ENCODE measurements at regions not wholly inside any gene's neighbourhood (a gene's known extent, or its start where the extent isn't known, plus 50 kb on each side); places are given as distances from the start of the nearest gene placed in this dataset.

DNA sequence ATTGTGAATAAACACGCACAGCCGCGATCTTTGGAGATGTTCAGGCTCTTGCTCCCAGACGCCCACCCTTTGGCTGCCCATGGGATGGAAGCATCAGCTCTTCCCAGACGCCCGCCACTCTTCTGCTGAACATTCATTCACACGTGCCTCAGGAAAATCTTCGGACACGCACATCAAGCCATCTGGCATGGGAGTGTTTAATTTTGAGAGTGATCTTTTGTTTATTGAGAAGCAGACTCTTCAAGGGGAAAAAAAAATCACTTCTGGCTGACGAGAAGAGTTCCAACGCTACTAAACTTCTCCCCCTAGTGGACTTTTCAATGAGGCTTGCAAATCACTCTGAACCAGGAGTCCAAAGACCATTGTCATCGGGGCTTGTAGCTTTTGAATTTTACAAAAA lies 62.0 kb upstream of the NUDT7 start:
- H3K4me1 Mint-ChIP-seq: peaks cover 0 to 1% (median 0%) of the 10 kb centered on the region in 4 donors
- H3K4me3 Mint-ChIP-seq: no peak overlapping the region
- peaks cover 0 to 31% (median 0%) of the 10 kb centered on the region in 3 donors for H3K36me3 Mint-ChIP-seq
- DNase-seq (no peak), ATAC-seq (no peak)
- H3K27me3 Mint-ChIP-seq: peaks cover 13 to 36% (median 25%) of the 10 kb centered on the region in 5 donors
- H3K27ac Mint-ChIP-seq: no peak overlapping the region
- H3K9me3 Mint-ChIP-seq: peaks cover 0 to 26% (median 6%) of the 10 kb centered on the region in 9 donors
- POLR2A ChIA-PET: no interaction called here

DNA sequence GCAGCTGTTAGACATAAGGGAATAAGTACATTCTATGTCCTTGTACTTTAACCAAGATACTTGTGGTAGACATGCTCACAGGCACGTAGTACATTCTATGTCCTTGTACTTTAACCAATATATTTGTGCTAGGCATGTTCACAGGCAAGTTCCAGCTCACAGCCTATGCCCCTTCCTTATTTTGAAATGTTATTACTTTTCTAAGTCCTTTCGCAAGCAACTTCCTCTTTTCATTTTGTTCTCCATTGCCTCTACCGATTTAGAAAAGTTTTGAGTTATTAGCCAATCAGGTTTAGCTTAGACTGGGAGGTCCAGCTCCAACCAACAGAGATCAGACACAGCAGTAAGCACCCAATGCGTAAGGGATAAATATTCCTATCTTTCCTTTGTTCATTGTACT lies 60.1 kb upstream of the NUDT7 start:
- Mint-ChIP-seq H3K9me3 (peaks cover 0 to 26% (median 6%) of the 10 kb centered on the region in 9 donors), H3K36me3 (peaks cover 0 to 27% (median 0%) of the 10 kb centered on the region in 3 donors), H3K4me3 (no peak overlapping the region), H3K27me3 (peaks cover 11 to 31% (median 15%) of the 10 kb centered on the region in 5 donors), H3K4me1 (peaks cover 0 to 1% (median 0%) of the 10 kb centered on the region in 4 donors), H3K27ac (no peak overlapping the region)
- POLR2A ChIA-PET: no interaction called here
- no peak for DNase-seq
- no peak for ATAC-seq

DNA sequence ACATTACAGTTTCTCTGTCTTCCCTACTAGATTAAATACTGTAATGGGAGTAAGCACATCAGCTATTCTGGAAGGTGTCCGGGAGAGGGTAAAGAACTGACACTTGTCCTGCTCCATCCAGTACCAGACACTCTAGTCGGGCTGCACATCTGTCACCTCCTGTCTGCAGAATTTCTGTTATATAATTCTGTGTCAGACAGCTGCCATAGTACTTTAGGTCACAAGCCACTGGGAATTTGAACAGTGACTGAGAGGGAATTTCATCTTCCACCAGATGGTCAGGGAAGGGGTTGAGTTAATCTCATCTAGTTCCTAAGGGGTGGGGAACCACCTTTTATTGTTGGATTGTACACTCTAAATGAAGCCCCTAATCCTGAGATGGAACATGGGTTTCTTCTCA lies 58.6 kb upstream of the NUDT7 start:
- ATAC-seq (no peak), DNase-seq (no peak)
- Mint-ChIP-seq H3K27ac (no peak overlapping the region), H3K36me3 (peaks cover 0 to 26% (median 0%) of the 10 kb centered on the region in 3 donors), H3K27me3 (peaks cover 12 to 24% (median 20%) of the 10 kb centered on the region in 5 donors), H3K4me1 (peaks cover 0 to 1% (median 0%) of the 10 kb centered on the region in 4 donors), H3K4me3 (no peak overlapping the region), H3K9me3 (peaks cover 0 to 26% (median 6%) of the 10 kb centered on the region in 9 donors)
- POLR2A ChIA-PET: no interaction called here

DNA sequence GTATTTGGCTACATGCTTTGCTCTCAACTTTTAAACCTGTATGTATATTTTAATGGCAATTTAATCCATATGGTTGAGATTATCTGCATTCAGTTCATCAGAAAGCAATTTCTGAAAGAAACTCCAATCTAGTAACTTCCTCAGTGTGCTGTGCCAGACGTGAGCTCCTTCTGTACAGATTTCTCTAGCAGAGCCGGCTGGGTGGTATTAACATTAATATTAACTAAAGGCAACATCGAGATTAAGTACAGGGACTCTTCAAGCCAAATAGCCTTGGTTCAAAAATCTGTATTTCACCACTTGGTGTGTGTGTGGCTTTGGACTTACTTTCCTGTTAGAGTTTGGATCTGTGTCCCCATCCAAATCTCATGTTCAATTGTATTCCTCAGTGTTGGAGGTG lies 55.5 kb upstream of the NUDT7 start:
- Mint-ChIP-seq H3K27ac (no peak overlapping the region), H3K9me3 (peaks cover 0 to 21% (median 6%) of the 10 kb centered on the region in 9 donors), H3K27me3 (peaks cover 3 to 23% (median 8%) of the 10 kb centered on the region in 5 donors), H3K4me1 (no peaks in the 10 kb centered on the region), H3K4me3 (no peak overlapping the region), H3K36me3 (peaks cover 0 to 20% (median 0%) of the 10 kb centered on the region in 3 donors)
- no peak for DNase-seq
- POLR2A ChIA-PET: no interaction called here
- no peak for ATAC-seq

DNA sequence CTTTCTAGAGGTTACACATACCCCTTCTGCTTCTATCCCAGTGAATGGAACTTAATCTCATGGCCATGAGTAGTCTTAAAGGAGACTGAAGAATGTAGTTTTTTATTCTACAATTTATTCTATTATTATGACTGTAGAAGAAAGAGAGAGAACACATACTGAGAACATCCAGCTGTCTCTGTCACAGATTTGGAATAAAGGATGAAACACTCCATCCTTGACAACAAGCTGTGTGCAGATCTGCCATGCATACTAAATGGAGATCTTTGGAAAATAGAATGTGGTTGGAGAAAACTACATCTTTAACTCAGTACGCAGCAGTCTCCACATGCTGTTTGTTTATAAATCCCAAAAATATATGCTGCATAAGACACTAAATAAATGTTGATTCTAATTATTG lies 54.1 kb upstream of the NUDT7 start:
- Mint-ChIP-seq H3K27me3 (peaks cover 3 to 23% (median 8%) of the 10 kb centered on the region in 5 donors), H3K27ac (no peak overlapping the region), H3K36me3 (peaks cover 0 to 10% (median 0%) of the 10 kb centered on the region in 3 donors), H3K4me3 (no peak overlapping the region), H3K4me1 (no peaks in the 10 kb centered on the region), H3K9me3 (peaks cover 0 to 11% (median 4%) of the 10 kb centered on the region in 9 donors)
- DNase-seq: no peak
- ATAC-seq: no peak
- POLR2A ChIA-PET: no interaction called here

DNA sequence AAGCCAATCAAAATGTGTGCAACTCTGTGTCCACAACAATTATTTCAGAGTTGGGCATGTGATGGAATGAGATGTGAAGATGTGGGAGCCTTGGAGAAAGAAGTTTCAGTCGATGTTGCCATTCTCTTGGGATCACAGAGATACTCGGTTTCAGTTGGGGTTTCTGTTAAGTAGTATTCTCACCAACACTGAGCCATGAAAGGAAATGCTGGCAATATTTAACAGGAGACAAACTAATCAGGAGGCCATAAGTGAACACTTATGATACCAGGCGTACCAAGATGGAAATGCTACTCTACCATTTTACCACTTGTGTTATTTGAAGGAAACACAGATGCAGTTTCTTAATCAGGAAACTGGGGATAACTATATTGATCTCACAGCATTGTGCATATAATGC lies 53.3 kb upstream of the NUDT7 start:
- ATAC-seq: no peak
- POLR2A ChIA-PET: no interaction called here
- peaks cover 0 to 4% (median under 1%) of the 10 kb centered on the region in 9 donors for H3K9me3 Mint-ChIP-seq

More for the DNA sequence above, 53.3 kb upstream of the NUDT7 start:
- Mint-ChIP-seq H3K4me3 (no peak overlapping the region), H3K36me3 (peaks cover 0 to 2% (median 0%) of the 10 kb centered on the region in 3 donors), H3K27ac (no peak overlapping the region), H3K27me3 (peaks cover 3 to 23% (median 11%) of the 10 kb centered on the region in 5 donors), H3K4me1 (no peaks in the 10 kb centered on the region)
- no peak for DNase-seq

Data from naive thymus-derived CD8-positive, alpha-beta T cell (primary cell).